Tibial nerve (tissue), 4 donors: ENCODE measurements at regions not wholly inside any gene's neighbourhood (a gene's known extent, or its start where the extent isn't known, plus 50 kb on each side); places are given as distances from the start of the nearest gene placed in this dataset.
"Not testable (repeated sequence)": the region's sequence is repeated elsewhere in the genome, so short reads cannot be mapped to it uniquely, and the experiment has no call there.

Experiments used
- CTCF ChIP-seq, 5 experiments: fragments of 200-600 bp in 3 of 5; fragments of 450-650 bp in 2 of 5; sonication (generic) in 3 of 5; IDR thresholded peaks; one replicate each; pipeline ENCODE4 v1.5.1; 2016 to 2019; ENCODE audit warnings: antibody characterized with exemption in 5 of 5, mild to moderate bottlenecking in 3 of 5, moderate library complexity in 2 of 5
- EP300 ChIP-seq, 2 donors: sonication (generic); formaldehyde crosslinking; IDR thresholded peaks; one replicate each; pipeline ENCODE4 v1.6.1; 2017; ENCODE audit warnings: antibody characterized with exemption in 2 of 2, mild to moderate bottlenecking in 1 of 2
- POLR2A ChIP-seq, 2 donors: fragments of 450-650 bp; IDR thresholded peaks; one replicate each; pipeline ENCODE4 v1.6.1; 2017; ENCODE audit warnings: antibody characterized with exemption in 2 of 2, mild to moderate bottlenecking in 2 of 2, moderate library complexity in 2 of 2

GRCh38 chr6:158888171-158888570, 69.0 kb upstream of the EZR start:
- TF ChIP-seq CTCF, POLR2A, EP300 (IDR thresholded peaks at IDR 0.05): not testable (repeated sequence)
